Small intestine (tissue), 7 donors: ENCODE measurements at regions not wholly inside any gene's neighbourhood (a gene's known extent, or its start where the extent isn't known, plus 50 kb on each side); places are given as distances from the start of the nearest gene placed in this dataset.
"Not testable (repeated sequence)": the region's sequence is repeated elsewhere in the genome, so short reads cannot be mapped to it uniquely, and the experiment has no call there.

Experiments
- DNase-seq, 2 donors: peaks; one replicate each; pipeline versions ENCODE4 v3.0.0 to v3.0.0-alpha.2; 2013
- FAIRE-seq: peaks from 2 replicates; lab custom pipeline; 2012; peaks lifted over from hg19 to GRCh38; lab: Jason Lieb, UNC
- H3K27ac ChIP-seq, 3 donors: one replicate each; pipeline ENCODE4 v1.5.1; 2013; ENCODE audit warnings: low read length in 2 of 3, mild to moderate bottlenecking in 2 of 3, control low read depth in 1 of 3, inconsistent platforms in 1 of 3, low read depth in 1 of 3, moderate library complexity in 1 of 3
- H3K27me3 ChIP-seq, 3 donors: one replicate each; pipeline ENCODE4 v1.6.1; 2013; ENCODE audit warnings: low read length in 3 of 3, inconsistent platforms in 1 of 3; ENCODE audit not compliant: control insufficient read depth in 3 of 3, insufficient read depth in 3 of 3
- H3K36me3 ChIP-seq, 3 donors: one replicate each; pipeline ENCODE4 v1.6.1; 2013; ENCODE audit warnings: low read length in 3 of 3, inconsistent platforms in 1 of 3, low read depth in 1 of 3, mild to moderate bottlenecking in 1 of 3, moderate library complexity in 1 of 3; ENCODE audit not compliant: control insufficient read depth in 3 of 3, insufficient read depth in 2 of 3
- H3K4me1 ChIP-seq, 3 donors: one replicate each; pipeline ENCODE4 v1.6.1; 2013; ENCODE audit warnings: low read length in 2 of 3, inconsistent platforms in 1 of 3, low read depth in 1 of 3, mild to moderate bottlenecking in 1 of 3, moderate library complexity in 1 of 3; ENCODE audit not compliant: control insufficient read depth in 3 of 3, insufficient read depth in 2 of 3
- H3K4me3 ChIP-seq, 3 donors: one replicate each; pipeline ENCODE4 v1.5.1; 2013; ENCODE audit warnings: low read length in 3 of 3, control low read depth in 1 of 3, inconsistent platforms in 1 of 3, low read depth in 1 of 3, mild to moderate bottlenecking in 1 of 3, moderate library complexity in 1 of 3
- H3K9me3 ChIP-seq, 2 donors: one replicate each; pipeline ENCODE4 v1.6.1; 2013; ENCODE audit warnings: low read depth in 1 of 2, low read length in 1 of 2; ENCODE audit not compliant: control insufficient read depth in 2 of 2, insufficient read depth in 1 of 2
- WGBS, 3 donors: extraction: QIAGEN DNeasy Blood & Tissue Kit; methylation state at CpG; one replicate each; pipeline ENCODE4 v1.1.7; 2013; 5-methylcytosine and 5-hydroxymethylcytosine counted together
- donor health status: healthy with polysubstance abuse.
- donor health status: control.
- donor health status: control.
- donor health status: Bipolar disorder and iron deficiency.
- donor health status: healthy.

DNA sequence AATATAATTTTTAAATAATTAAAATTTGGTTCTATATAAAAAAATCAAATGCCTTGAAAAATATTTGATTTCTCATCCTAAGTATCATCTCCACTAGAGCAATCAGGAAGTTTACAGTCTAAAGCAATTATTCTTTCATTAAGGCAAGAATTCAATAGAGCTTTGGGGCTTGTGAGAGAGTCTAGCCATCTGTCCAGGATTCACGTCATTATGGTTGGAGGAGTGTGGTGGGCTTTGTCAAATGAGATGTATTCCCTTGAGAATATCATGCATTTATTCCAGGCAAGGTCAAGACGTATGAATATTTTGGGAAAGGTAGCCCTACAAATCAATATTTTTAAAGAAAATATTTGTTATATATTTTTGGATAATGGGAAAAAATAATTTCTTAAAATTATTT is 132.4 kb downstream of the ELOVL4 start:
- Histone ChIP-seq H3K4me1 (no peaks in the 10 kb centered on the region), H3K27ac (no peak overlapping the region), H3K36me3 (no peaks in the 10 kb centered on the region), H3K27me3 (no peaks in the 10 kb centered on the region), H3K9me3 (no peaks in the 10 kb centered on the region), H3K4me3 (no peak overlapping the region)
- FAIRE-seq, result no peak
- DNase-seq, result no peak
- WGBS, 3 donors, result 59 to 81% (median 76%) methylated on average over 2 of the region's 2 CpGs

- peak; percentile 60 to 67 for DNase-seq
- Histone ChIP-seq H3K4me1 (no peaks in the 10 kb centered on the region), H3K4me3 (no peak overlapping the region), H3K27ac (no peak overlapping the region), H3K36me3 (no peaks in the 10 kb centered on the region), H3K9me3 (no peaks in the 10 kb centered on the region), H3K27me3 (no peaks in the 10 kb centered on the region)
- no peak for FAIRE-seq
- 17 to 21% (median 20%) methylated on average over 4 of the region's 4 CpGs for WGBS, 3 donors
Observed at GRCh38 chr6:79813854-79814709, 133.3 kb downstream of the ELOVL4 start.

GRCh38 chr6:79813143-79813850 is 134.1 kb downstream of the ELOVL4 start:
- Histone ChIP-seq H3K4me1 (no peaks in the 10 kb centered on the region), H3K4me3 (no peak overlapping the region), H3K36me3 (no peaks in the 10 kb centered on the region), H3K9me3 (no peaks in the 10 kb centered on the region), H3K27me3 (no peaks in the 10 kb centered on the region), H3K27ac (no peak overlapping the region)
- FAIRE-seq, result peak; percentile 26
- DNase-seq, result no peak
- 87 to 91% (median 88%) methylated on average over 2 of the region's 2 CpGs for WGBS, 3 donors

GRCh38 chr6:79812195-79812594 is 135.2 kb downstream of the ELOVL4 start:
- WGBS, 3 donors, result 74 to 84% (median 84%) methylated on average over 8 of the region's 8 CpGs
- Histone ChIP-seq H3K4me1 (no peaks in the 10 kb centered on the region), H3K27ac (no peak overlapping the region), H3K27me3 (no peaks in the 10 kb centered on the region), H3K9me3 (no peaks in the 10 kb centered on the region), H3K4me3 (no peak overlapping the region), H3K36me3 (no peaks in the 10 kb centered on the region)
- DNase-seq, result no peak
- no peak for FAIRE-seq

- no peak for FAIRE-seq
- H3K36me3 ChIP-seq, result no peaks in the 10 kb centered on the region
- no peak overlapping the region for H3K27ac ChIP-seq
- H3K4me3 ChIP-seq, result no peak overlapping the region
- no peaks in the 10 kb centered on the region for H3K4me1 ChIP-seq
- H3K9me3 ChIP-seq, result no peaks in the 10 kb centered on the region
- no peaks in the 10 kb centered on the region for H3K27me3 ChIP-seq
- no peak for DNase-seq
- WGBS, 3 donors, result 50 to 70% (median 59%) methylated on average over 3 of the region's 3 CpGs
Observed at GRCh38 chr6:79810871-79811270, 136.5 kb downstream of the ELOVL4 start.

GRCh38 chr6:79810185-79810705 is 137.1 kb downstream of the ELOVL4 start:
- no peaks in the 10 kb centered on the region for H3K27me3 ChIP-seq
- no peaks in the 10 kb centered on the region for H3K9me3 ChIP-seq
- no peaks in the 10 kb centered on the region for H3K36me3 ChIP-seq
- no peak overlapping the region for H3K4me3 ChIP-seq
- 56 to 78% (median 69%) methylated on average over 10 of the region's 10 CpGs for WGBS, 3 donors
- no peak overlapping the region for H3K27ac ChIP-seq
- FAIRE-seq (no peak), DNase-seq (no peak)
- H3K4me1 ChIP-seq, result no peaks in the 10 kb centered on the region

- 52 to 75% (median 71%) methylated on average over 2 of the region's 2 CpGs for WGBS, 3 donors
Observed at GRCh38 chr6:79808921-79809320, 138.4 kb downstream of the ELOVL4 start.

GRCh38 chr6:79806661-79807060 is 140.7 kb downstream of the ELOVL4 start:
- WGBS, 3 donors, result 87 to 93% (median 92%) methylated on average over 5 of the region's 5 CpGs
- not testable (repeated sequence) for FAIRE-seq

More at GRCh38 chr6:79808921-79809320, 138.4 kb downstream of the ELOVL4 start:
- no peaks in the 10 kb centered on the region for H3K27me3 ChIP-seq
- no peaks in the 10 kb centered on the region for H3K36me3 ChIP-seq
- no peaks in the 10 kb centered on the region for H3K4me1 ChIP-seq
- FAIRE-seq (no peak), DNase-seq (no peak)
- no peak overlapping the region for H3K4me3 ChIP-seq
- no peaks in the 10 kb centered on the region for H3K9me3 ChIP-seq
- no peak overlapping the region for H3K27ac ChIP-seq

More at GRCh38 chr6:79806661-79807060, 140.7 kb downstream of the ELOVL4 start:
- H3K4me3 ChIP-seq, H3K27ac ChIP-seq, DNase-seq, H3K4me1 ChIP-seq, H3K36me3 ChIP-seq, H3K9me3 ChIP-seq, H3K27me3 ChIP-seq: not testable (repeated sequence)
